PFSK-1 (cell line): ENCODE measurements at regions not wholly inside any gene's neighbourhood (a gene's known extent, or its start where the extent isn't known, plus 50 kb on each side); places are given as distances from the start of the nearest gene placed in this dataset.

Source experiments
- FOXP2 ChIP-seq: optimal IDR thresholded peaks from 2 replicates; pipeline ENCODE3; 2011; ENCODE audit warnings: borderline replicate concordance, control low read depth, inconsistent platforms; ENCODE audit not compliant: insufficient read depth; ENCODE audit errors: extremely low read length, extremely low read depth
- POLR2AphosphoS5 ChIP-seq: IDR thresholded peaks from 2 replicates; pipeline ENCODE4 v1.6.1; 2012; ENCODE audit warnings: low read depth, mild to moderate bottlenecking, control low read depth, low read length, moderate library complexity
- REST ChIP-seq, 2 experiments: IDR thresholded peaks; 2 replicates each; pipeline versions ENCODE4 v1.6.1 to v1.8.0; 2011 to 2012; ENCODE audit warnings: low read depth in 2 of 2, low read length in 2 of 2, control low read depth in 1 of 2, inconsistent platforms in 1 of 2, mild to moderate bottlenecking in 1 of 2, moderate library complexity in 1 of 2; ENCODE audit not compliant: insufficient read depth in 1 of 2
- SIN3A ChIP-seq: IDR thresholded peaks from 2 replicates; pipeline ENCODE4 v1.6.1; 2012; ENCODE audit warnings: mild to moderate bottlenecking, low read length, moderate library complexity, borderline replicate concordance; ENCODE audit not compliant: insufficient read depth
- TAF1 ChIP-seq: IDR thresholded peaks from 2 replicates; pipeline ENCODE4 v1.6.1; 2012; ENCODE audit warnings: low read length, control low read depth, borderline replicate concordance; ENCODE audit not compliant: insufficient read depth

GRCh38 chr19:28828276-28828870 is 384.6 kb downstream of the UQCRFS1 start:
- TF ChIP-seq POLR2AphosphoS5 (no peak), TAF1 (no peak), REST (IDR thresholded peaks at IDR 0.05; ENCODE audit: insufficient read depth in 1 of 2, low read depth in 2 of 2, low read length in 2 of 2) (no peak), SIN3A (no peak), FOXP2 (no peak)
